NT2/D1 (cell line): ENCODE measurements at regions not wholly inside any gene's neighbourhood (a gene's known extent, or its start where the extent isn't known, plus 50 kb on each side); places are given as distances from the start of the nearest gene placed in this dataset.

Source experiments
- YY1 ChIP-seq: IDR thresholded peaks from 2 replicates; pipeline ENCODE4 v1.6.1; 2011; ENCODE audit not compliant: insufficient read length, insufficient read depth
- ZNF274 ChIP-seq: IDR thresholded peaks from 2 replicates; pipeline ENCODE4 v1.6.1; 2011; ENCODE audit warnings: mild to moderate bottlenecking, low read depth, low read length

DNA sequence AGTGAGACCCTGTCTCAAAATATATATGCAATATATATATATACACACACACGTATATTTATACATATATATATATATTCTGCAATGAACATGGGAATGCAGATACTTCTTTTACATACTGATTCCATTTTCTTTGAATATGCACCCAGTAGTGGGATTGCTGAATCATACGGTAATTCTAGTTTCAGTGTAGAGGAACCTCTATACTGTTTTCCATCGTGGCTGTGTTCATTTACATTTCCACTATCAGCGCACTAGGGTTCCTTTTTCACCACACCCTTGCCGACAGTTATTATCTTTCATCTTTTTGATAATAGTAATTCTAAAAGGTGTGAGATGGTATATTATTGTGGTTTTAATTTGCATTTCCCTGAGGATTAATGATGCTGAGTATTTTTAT, 52.3 kb upstream of the SLC39A10 start:
- TF ChIP-seq ZNF274, result no peak
- no peak for TF ChIP-seq YY1
